HG03097 (cell line): ENCODE measurements at regions not wholly inside any gene's neighbourhood (a gene's known extent, or its start where the extent isn't known, plus 50 kb on each side); places are given as distances from the start of the nearest gene placed in this dataset.

Experiments used
- ATAC-seq: cut with Tn5 transposase; IDR thresholded peaks from one replicate; pipeline ENCODE4 v1.9.1; 2021; ENCODE audit not compliant: unreplicated experiment, low FRiP score

GRCh38 chr10:43965033-43965917 lies 316.6 kb upstream of the ZNF32 start:
- no peak for ATAC-seq

- ATAC-seq, result no peak
Measured at GRCh38 chr10:43964486-43964885, 315.8 kb upstream of the ZNF32 start.

- no peak for ATAC-seq
Measured at GRCh38 chr10:43963793-43964425, 315.2 kb upstream of the ZNF32 start.

GRCh38 chr10:43963379-43963778 lies 314.7 kb upstream of the ZNF32 start:
- ATAC-seq, result no peak

DNA sequence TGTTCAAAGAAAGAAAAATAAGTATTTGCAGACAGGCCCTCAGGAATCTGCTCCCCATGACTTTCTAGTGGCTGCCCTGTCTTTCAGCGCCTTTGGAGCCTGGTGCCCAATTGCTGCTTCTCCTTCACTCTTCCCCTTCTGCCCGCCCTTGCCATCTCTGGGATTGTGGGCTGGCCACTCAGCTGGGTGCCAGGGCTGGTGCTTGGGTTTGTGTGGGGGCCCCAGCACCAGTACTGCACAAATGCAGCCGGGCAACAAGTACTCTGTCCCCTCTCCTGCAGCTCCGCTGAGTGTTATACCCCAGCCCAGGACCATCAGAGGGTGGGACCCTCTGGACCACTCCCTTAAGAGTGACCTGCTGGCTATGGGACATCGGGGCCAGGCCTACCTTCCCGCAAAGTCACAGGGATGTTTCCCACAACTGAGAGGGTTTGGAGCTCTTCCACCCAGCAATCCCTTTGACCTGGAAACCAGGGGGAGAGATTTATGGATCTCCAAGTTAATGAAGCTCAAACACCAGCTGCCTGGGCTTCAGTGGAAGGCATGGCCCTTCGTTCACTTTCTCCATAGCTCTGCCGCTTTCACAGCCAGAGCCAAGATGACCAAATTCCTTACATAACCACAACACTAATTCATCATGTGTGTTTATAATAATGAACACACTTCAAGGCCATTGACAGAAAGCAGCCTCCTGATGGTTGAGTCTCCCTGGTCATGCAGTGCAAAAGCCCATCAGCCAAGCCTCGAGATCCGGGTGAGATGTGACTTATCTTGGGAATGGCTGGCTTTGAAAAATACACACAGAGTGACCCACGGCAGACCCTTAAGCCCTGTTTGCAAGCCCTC lies 313.9 kb upstream of the ZNF32 start:
- ATAC-seq, result no peak

DNA sequence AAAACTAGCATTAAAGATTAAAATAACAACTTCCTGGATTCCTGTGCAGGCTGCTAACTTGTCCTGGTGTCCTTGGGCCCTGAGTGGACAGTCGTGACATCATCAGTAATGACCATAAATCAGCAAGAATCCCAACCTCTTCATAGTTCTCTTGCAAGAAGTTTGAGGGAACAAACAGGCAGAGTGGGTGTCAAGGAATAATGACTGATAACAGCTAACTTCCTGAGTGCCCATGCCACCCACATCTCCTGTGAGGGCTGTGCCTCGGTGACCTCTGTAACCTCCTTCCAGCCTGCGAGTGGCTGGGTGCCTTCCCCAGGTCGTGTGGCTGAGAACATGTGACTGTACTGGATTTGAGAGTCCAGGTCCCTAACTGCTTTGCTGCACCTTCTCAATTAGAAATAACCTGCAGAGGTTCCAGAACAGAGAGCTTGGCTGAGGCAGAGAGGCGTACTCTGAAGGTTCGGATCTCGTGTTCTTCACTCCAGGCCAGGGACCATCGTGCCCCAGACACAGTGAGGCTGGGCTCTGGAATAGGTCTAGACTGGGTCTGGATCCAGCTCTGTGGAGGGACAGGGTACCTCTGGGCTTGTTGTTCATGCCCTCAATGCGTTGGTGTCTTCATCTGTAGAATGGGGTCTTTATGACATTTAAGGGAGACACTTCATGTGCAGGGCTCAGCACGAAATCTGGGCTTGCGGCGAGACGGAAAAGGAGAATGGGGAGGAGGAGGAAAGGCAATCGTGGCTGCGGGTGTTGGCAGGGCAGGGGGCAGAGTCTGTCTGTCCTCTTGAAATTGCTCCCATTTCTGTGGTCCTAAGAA lies 313.1 kb upstream of the ZNF32 start:
- no peak for ATAC-seq

DNA sequence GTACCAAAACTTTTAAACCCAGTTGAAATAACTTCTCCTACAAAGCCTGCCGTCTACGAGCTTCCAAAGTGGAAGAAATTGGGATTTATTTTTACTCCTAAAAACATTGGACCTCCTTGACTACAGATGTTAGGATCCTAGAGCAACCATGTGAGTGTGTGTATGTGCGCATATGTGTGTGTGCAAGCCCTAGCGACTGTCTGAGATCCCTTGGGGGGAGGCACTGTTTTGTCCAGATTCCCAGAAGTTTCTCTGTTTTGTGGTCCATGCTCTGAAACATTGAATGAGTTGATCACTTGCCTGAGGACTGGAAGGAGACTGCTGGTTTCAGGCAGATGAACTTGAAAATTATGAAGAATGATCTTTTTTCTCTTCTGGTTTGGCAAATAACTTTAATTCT lies 312.3 kb upstream of the ZNF32 start:
- no peak for ATAC-seq

GRCh38 chr10:43960477-43960876 lies 311.8 kb upstream of the ZNF32 start:
- ATAC-seq, result no peak

DNA sequence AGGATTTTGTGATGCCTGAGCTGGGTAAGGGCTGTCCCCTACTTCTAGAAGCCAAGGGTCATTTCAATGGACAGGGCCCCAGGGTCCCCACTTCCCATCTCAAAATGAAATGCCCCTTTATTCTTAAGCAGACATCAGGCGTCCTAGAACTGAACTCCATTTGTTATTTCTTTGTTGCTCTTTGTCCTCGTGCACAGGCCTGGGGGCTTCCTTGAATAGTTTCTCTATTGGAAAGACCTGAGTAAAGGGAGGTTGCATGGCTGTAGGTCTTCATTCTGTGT lies 311.4 kb upstream of the ZNF32 start:
- no peak for ATAC-seq

DNA sequence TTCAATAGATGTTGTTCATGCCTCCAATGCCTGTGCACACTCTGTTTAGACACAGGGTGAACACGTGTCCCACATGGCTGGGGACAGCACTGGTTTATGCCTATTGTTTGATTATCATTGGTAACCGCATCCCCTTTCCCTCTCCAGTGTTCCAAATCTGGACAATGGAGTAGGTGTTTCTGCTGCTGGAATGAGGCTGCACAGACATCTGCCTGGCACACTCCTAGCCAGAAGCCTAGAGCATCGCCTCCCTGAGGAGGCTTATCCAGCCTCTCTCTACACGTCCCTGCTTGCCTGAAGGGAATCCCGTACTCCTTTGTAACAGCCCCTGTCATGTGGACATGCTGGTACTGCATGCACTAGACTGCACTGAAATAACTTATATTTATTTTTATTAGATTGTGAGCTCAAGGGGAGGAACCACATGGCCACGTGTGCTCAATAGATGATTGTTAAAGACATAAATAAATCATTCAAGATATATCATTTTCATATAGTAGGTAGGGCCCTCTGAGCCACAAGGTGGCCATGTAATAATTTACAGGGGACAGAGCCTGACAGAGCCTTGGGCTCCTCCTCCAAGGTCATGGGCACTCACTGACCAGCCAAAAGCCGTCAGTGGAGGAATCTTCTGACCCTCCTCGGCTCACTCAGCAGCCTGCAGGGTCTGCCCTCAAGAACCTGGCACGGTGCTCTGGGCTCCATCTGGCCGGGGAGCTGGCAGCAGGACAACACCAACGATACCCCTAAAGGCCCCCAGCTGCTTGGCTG lies 310.9 kb upstream of the ZNF32 start:
- no peak for ATAC-seq

DNA sequence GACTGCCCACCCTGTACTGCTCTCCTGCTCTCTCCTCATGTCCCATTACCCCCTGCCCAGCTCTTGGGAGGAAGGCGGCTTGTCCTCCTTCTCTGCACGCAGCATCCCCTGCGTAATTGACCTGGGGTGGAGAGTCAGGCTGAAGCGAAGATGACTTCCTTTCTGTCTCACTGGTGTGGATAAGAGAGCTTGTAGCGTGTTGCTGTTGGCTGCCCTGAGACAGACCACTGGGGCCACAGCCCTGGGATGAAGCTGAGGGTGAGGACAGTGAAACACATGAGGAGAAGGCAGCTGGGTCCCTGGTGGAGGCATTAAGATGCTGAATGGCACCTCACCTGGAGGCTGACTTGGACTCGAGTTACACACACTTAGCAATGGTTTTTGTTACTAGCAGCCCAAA lies 310.3 kb upstream of the ZNF32 start:
- no peak for ATAC-seq

DNA sequence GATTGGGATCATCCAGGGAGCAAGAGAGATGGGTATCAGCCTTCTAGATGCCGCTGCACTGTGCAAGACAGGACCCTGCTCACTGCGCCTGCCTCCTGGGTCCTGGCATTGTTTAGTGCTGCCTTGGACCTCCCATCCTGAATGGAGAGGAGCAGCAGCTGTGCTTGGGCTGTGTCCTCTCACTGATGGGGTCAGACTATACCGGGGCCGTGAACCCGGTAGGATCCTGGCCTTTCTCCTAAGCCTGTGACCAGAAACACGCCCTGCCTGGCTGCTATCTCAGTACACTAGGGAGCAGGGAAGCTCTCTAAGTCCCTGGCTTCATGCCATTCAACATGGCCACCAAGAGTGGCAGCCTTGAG lies 309.4 kb upstream of the ZNF32 start:
- ATAC-seq, result no peak

DNA sequence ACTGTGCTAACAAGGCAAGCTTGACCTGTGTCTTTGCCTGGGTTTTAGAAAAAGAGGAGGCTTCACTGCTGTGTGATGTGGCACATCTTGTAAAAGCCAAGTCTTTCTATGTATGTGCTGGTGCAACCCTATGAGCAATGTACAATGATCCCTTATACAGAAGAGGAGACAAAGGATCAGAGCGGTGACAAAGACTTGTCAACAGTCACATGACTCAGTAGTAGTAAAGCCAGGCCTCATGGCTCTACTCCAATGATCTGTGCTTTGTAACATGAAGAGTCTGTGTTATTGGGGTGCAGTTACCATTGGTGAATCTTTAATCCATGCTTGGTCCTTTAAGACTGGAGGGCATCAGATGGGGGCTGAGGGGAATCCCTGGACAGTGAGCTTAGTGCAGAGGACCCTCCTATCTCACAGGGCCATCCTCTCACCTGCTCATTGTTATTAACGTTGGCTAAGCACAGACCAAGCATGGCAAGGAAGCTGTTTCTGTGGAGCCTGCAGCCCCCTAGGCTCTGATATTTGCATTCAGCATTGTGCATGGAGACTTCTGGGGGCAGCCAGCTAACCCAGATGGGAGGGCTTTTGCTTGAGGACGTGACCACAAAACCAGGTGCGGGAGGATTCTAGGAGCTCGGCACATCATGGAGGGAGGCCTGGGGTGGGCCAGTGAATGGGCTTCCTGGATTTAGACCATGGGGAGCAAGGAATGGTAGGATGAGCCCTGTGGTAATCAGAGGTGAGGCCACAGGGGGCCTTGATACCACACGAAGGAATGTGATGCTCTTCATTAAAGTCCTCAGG lies 308.8 kb upstream of the ZNF32 start:
- no peak for ATAC-seq

DNA sequence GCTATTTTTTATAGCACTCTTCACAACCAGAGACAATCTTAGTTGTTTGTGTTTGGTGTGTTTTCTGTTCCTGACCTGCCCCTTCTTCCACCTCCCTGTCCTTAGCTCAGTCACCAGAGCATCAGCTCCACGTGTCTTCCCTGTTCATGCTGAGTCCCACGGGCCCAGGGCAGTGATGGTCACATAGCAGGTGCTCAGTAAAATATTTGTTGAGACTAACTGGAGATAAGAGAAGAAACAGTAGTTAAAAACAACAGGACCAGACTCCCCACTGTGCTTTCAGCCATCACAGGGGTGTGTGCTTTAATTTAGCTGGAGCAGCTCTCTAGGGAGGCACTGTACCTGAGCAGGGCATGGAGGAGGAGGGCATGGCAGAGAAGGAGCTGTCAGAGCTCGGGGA lies 307.3 kb upstream of the ZNF32 start:
- no peak for ATAC-seq

DNA sequence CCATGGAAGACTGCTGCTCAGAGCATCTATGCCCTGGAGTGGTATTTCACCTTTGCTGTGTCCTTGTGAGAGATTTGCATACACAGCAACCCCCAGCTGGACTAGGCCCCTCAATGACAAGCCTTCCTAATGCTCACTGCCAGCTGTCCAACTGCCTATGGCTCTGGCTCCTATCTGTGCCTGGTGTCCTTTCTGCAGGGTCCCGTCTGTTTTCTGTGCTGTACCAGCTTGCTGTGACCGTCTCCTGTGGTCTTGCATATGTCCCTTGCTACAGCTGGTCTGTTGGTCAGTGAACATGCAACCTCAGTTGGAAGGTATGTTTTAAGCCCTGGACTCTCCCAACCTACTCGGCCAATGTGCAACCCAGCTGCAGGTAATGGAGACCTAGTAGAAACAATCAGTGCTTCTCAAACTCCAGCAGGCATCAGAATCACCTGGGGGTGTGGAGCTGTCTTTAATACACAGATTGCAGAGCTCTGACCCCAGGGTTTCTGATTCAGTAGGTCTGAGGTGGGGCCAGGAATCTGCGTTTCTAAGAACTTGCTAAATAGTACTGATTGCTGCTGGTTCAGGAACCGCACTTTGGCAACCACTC lies 306.4 kb upstream of the ZNF32 start:
- no peak for ATAC-seq

DNA sequence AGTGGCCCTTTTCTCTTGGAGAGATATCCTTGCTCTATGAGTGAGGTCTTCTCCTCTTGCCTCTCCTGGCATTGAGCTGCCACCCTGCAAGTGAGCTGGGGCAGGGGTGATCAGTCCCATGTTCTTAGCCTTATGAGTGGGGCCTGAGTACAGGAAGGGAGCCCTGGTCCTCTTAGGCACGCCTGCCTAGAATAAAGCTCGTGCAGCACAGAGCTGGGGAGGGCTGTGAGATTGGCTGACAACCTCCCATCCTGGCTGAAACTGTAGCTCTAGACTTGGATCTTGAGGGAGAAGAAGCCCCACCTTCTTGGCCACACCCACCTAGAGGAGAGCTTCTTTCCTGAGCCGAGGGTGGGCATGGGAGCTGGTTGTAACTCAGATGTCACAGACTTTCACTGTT lies 305.0 kb upstream of the ZNF32 start:
- ATAC-seq, result no peak

GRCh38 chr10:43952760-43953159 lies 304.1 kb upstream of the ZNF32 start:
- ATAC-seq, result no peak

- no peak for ATAC-seq
Measured at GRCh38 chr10:43949351-43949750, 300.7 kb upstream of the ZNF32 start.

- ATAC-seq, result no peak
Measured at GRCh38 chr10:43946445-43946844, 297.8 kb upstream of the ZNF32 start.
